Astrocyte (in vitro differentiated cells and primary cell): ENCODE measurements at regions not wholly inside any gene's neighbourhood (a gene's known extent, or its start where the extent isn't known, plus 50 kb on each side); places are given as distances from the start of the nearest gene placed in this dataset.

Experiments used
- DNase-seq: peaks from one replicate; pipeline ENCODE4 v3.0.0-alpha.2; 2010; ENCODE audit warnings: low read depth
- FAIRE-seq: peaks from 2 replicates; lab custom pipeline; 2011; peaks lifted over from hg19 to GRCh38; lab: Jason Lieb, UNC
- H2AFZ ChIP-seq: 2 replicates; pipeline ENCODE4 v1.6.0; 2012; ENCODE audit warnings: low read depth, low read length, inconsistent platforms
- H3K27ac ChIP-seq: 2 replicates; pipeline ENCODE4 v1.5.1; 2011; ENCODE audit warnings: low read depth, low read length, inconsistent platforms
- H3K27me3 ChIP-seq: 2 replicates; pipeline ENCODE4 v1.6.0; 2011; ENCODE audit warnings: low read length, inconsistent platforms; ENCODE audit not compliant: insufficient read depth
- H3K36me3 ChIP-seq: 2 replicates; pipeline ENCODE4 v1.5.1; 2011; ENCODE audit warnings: low read length, inconsistent platforms; ENCODE audit not compliant: insufficient read depth
- H3K4me1 ChIP-seq: 2 replicates; pipeline ENCODE4 v1.5.1; 2011; ENCODE audit warnings: low read length, inconsistent platforms; ENCODE audit not compliant: insufficient read depth
- H3K4me2 ChIP-seq: 2 replicates; pipeline ENCODE4 v1.6.0; 2012; ENCODE audit warnings: low read length, inconsistent platforms
- H3K4me3 ChIP-seq: 2 replicates; pipeline ENCODE4 v1.5.1; 2011; ENCODE audit warnings: low read depth, mild to moderate bottlenecking, low read length, inconsistent platforms; ENCODE audit not compliant: insufficient read depth
- H3K79me2 ChIP-seq: 2 replicates; pipeline ENCODE4 v1.6.0; 2012; ENCODE audit warnings: mild to moderate bottlenecking, low read length, inconsistent platforms; ENCODE audit not compliant: insufficient read depth
- H3K9ac ChIP-seq: 2 replicates; pipeline ENCODE4 v1.6.0; 2012; ENCODE audit warnings: mild to moderate bottlenecking, low read length, inconsistent platforms
- H3K9me3 ChIP-seq: 2 replicates; pipeline ENCODE4 v1.5.1; 2012; ENCODE audit warnings: low read depth, mild to moderate bottlenecking, low read length, inconsistent platforms; ENCODE audit not compliant: insufficient read depth
- H4K20me1 ChIP-seq: 2 replicates; pipeline ENCODE4 v1.6.0; 2012; ENCODE audit warnings: low read length, inconsistent platforms; ENCODE audit not compliant: insufficient read depth
- H3K27ac Mint-ChIP-seq: one replicate; pipeline ENCODE4 v1.8.0; 2021; ENCODE audit warnings: mild to moderate bottlenecking, mixed read lengths; ENCODE audit not compliant: unreplicated experiment
- H3K27me3 Mint-ChIP-seq: one replicate; pipeline ENCODE4 v1.8.0; 2021; ENCODE audit warnings: low read depth, mixed read lengths; ENCODE audit not compliant: unreplicated experiment
- H3K36me3 Mint-ChIP-seq: one replicate; pipeline ENCODE4 v1.8.0; 2021; ENCODE audit warnings: low read depth, mixed read lengths; ENCODE audit not compliant: unreplicated experiment
- H3K4me1 Mint-ChIP-seq: one replicate; pipeline ENCODE4 v1.8.0; 2021; ENCODE audit warnings: low read depth, mixed read lengths; ENCODE audit not compliant: unreplicated experiment
- H3K4me3 Mint-ChIP-seq: one replicate; pipeline ENCODE4 v1.8.0; 2021; ENCODE audit warnings: mild to moderate bottlenecking, moderate library complexity, mixed read lengths; ENCODE audit not compliant: unreplicated experiment
- H3K9me3 Mint-ChIP-seq: one replicate; pipeline ENCODE4 v1.8.0; 2021; ENCODE audit warnings: mild to moderate bottlenecking, mixed read lengths; ENCODE audit not compliant: unreplicated experiment
- CTCF ChIP-seq: IDR thresholded peaks from 2 replicates; pipeline ENCODE4 v1.5.1; 2011; ENCODE audit warnings: low read depth, mild to moderate bottlenecking, inconsistent platforms, low read length, moderate library complexity; ENCODE audit not compliant: insufficient read depth
- EZH2 ChIP-seq: IDR thresholded peaks from 2 replicates; pipeline ENCODE4 v1.6.1; 2012; ENCODE audit warnings: mild to moderate bottlenecking, low read length, inconsistent platforms; ENCODE audit not compliant: insufficient read depth

- no peak overlapping the region for H2AFZ ChIP-seq
- no peak overlapping the region for H3K9ac ChIP-seq
- no peaks in the 10 kb centered on the region for H3K79me2 ChIP-seq
- H3K4me3 ChIP-seq: no peak overlapping the region
- H3K36me3 Mint-ChIP-seq: no peaks in the 10 kb centered on the region
- H3K36me3 ChIP-seq: no peaks in the 10 kb centered on the region
- FAIRE-seq (no peak), DNase-seq (no peak)
- no peaks in the 10 kb centered on the region for H3K9me3 ChIP-seq
- TF ChIP-seq EZH2 (no peak), CTCF (no peak)
- no peaks in the 10 kb centered on the region for H3K4me1 ChIP-seq
- no peak overlapping the region for H3K4me3 Mint-ChIP-seq
- no peaks in the 10 kb centered on the region for H3K9me3 Mint-ChIP-seq
- no peak overlapping the region for H3K27ac Mint-ChIP-seq
- no peaks in the 10 kb centered on the region for H3K27me3 Mint-ChIP-seq
- no peaks in the 10 kb centered on the region for H4K20me1 ChIP-seq
- H3K27me3 ChIP-seq: no peaks in the 10 kb centered on the region
- H3K4me1 Mint-ChIP-seq: no peaks in the 10 kb centered on the region
- no peak overlapping the region for H3K27ac ChIP-seq
- no peak overlapping the region for H3K4me2 ChIP-seq
Measured at GRCh38 chr5:92574023-92574422, 1007.0 kb downstream of the NR2F1-AS1 start.

GRCh38 chr5:92568522-92568921, 1012.5 kb downstream of the NR2F1-AS1 start:
- no peak overlapping the region for H3K27ac ChIP-seq
- no peak overlapping the region for H3K4me3 Mint-ChIP-seq
- no peak overlapping the region for H3K4me2 ChIP-seq
- no peak for DNase-seq
- H3K36me3 ChIP-seq: no peaks in the 10 kb centered on the region
- no peaks in the 10 kb centered on the region for H3K4me1 ChIP-seq
- no peaks in the 10 kb centered on the region for H3K9me3 ChIP-seq
- no peak overlapping the region for H3K27ac Mint-ChIP-seq
- no peak overlapping the region for H2AFZ ChIP-seq
- H3K9ac ChIP-seq: no peak overlapping the region
- FAIRE-seq: peak; percentile 5
- TF ChIP-seq EZH2 (no peak), CTCF (no peak)
- no peaks in the 10 kb centered on the region for H3K27me3 ChIP-seq
- no peaks in the 10 kb centered on the region for H3K9me3 Mint-ChIP-seq
- H3K36me3 Mint-ChIP-seq: no peaks in the 10 kb centered on the region
- H3K79me2 ChIP-seq: no peaks in the 10 kb centered on the region
- H3K4me1 Mint-ChIP-seq: no peaks in the 10 kb centered on the region
- no peaks in the 10 kb centered on the region for H3K27me3 Mint-ChIP-seq
- no peaks in the 10 kb centered on the region for H4K20me1 ChIP-seq
- H3K4me3 ChIP-seq: no peak overlapping the region

- no peak overlapping the region for H3K4me3 Mint-ChIP-seq
- FAIRE-seq: no peak
- H3K9me3 ChIP-seq: no peaks in the 10 kb centered on the region
- H3K27ac Mint-ChIP-seq: no peak overlapping the region
- no peak overlapping the region for H3K4me3 ChIP-seq
- no peaks in the 10 kb centered on the region for H3K79me2 ChIP-seq
- H4K20me1 ChIP-seq: no peaks in the 10 kb centered on the region
- no peak overlapping the region for H3K4me2 ChIP-seq
- no peak overlapping the region for H2AFZ ChIP-seq
- H3K27ac ChIP-seq: no peak overlapping the region
- no peaks in the 10 kb centered on the region for H3K4me1 Mint-ChIP-seq
- no peak overlapping the region for H3K9ac ChIP-seq
- H3K36me3 ChIP-seq: no peaks in the 10 kb centered on the region
- no peaks in the 10 kb centered on the region for H3K27me3 Mint-ChIP-seq
- DNase-seq: no peak
- H3K27me3 ChIP-seq: no peaks in the 10 kb centered on the region
- TF ChIP-seq CTCF (no peak), EZH2 (no peak)
- no peaks in the 10 kb centered on the region for H3K36me3 Mint-ChIP-seq
- H3K4me1 ChIP-seq: no peaks in the 10 kb centered on the region
- no peaks in the 10 kb centered on the region for H3K9me3 Mint-ChIP-seq
Measured at GRCh38 chr5:92567831-92568450, 1013.1 kb downstream of the NR2F1-AS1 start.
